HG03103 (cell line): ENCODE measurements at regions not wholly inside any gene's neighbourhood (a gene's known extent, or its start where the extent isn't known, plus 50 kb on each side); places are given as distances from the start of the nearest gene placed in this dataset.

Source experiments
- ATAC-seq: cut with Tn5 transposase; IDR thresholded peaks from one replicate; pipeline ENCODE4 v1.9.1; 2021; ENCODE audit warnings: low read depth; ENCODE audit not compliant: unreplicated experiment

DNA sequence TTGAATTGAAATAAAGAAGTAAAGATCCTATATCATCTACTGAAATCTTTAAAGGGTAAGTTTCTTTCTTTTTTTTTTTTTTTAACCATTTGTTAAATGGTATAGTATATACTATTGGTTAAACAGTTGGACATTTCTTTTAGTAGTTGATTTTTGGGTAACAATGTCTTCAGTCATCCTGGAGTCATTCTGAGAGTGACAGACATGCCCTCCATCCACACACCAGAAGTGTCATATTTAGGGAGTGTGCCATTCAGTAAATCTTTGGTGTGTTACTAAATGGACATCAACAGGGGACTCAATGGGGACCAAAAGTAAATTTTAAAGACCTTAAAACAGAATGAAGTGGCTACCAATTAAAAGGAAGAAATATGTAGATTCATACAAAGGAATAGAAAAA is 50.8 kb upstream of the SLC39A10 start:
- ATAC-seq: no peak

DNA sequence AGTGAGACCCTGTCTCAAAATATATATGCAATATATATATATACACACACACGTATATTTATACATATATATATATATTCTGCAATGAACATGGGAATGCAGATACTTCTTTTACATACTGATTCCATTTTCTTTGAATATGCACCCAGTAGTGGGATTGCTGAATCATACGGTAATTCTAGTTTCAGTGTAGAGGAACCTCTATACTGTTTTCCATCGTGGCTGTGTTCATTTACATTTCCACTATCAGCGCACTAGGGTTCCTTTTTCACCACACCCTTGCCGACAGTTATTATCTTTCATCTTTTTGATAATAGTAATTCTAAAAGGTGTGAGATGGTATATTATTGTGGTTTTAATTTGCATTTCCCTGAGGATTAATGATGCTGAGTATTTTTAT is 52.3 kb upstream of the SLC39A10 start:
- ATAC-seq: no peak

DNA sequence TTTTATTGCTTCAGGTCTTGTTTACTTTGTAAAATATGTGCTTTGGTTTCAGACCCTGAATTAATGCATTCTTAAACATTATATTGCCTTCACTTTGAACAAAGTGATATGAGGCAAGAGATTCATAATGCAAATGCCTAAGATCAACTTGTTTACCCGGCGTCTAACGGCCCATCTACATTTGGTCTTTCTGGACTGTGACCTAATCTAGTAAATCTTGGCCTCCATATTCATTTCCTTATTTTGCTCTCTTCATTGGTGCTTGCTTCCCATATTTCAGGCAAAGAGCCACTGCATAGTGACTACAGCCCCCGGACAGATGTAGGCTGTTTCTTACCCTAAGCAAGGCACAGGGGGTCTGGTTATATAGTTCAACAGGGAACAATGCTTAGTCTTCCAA is 53.0 kb upstream of the SLC39A10 start:
- ATAC-seq: no peak

DNA sequence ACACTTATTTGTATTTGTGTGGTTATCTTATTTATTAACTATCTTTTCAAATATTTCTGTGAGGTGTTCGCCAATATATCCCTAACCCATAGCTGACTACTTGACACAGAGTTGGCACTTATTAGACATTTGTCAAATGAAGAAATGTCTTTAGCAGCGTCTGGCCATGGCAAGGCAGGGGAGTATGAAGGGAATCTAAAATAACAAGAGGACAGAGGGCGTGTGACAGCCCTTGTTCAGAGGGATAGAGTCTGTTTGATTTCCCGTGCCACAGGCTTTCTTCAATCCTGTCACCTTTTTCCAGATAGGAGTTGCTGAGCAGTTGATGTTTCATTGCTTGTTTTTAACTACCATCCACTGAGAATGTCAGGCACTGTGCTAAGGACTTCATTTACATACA is 53.6 kb upstream of the SLC39A10 start:
- ATAC-seq: no peak

DNA sequence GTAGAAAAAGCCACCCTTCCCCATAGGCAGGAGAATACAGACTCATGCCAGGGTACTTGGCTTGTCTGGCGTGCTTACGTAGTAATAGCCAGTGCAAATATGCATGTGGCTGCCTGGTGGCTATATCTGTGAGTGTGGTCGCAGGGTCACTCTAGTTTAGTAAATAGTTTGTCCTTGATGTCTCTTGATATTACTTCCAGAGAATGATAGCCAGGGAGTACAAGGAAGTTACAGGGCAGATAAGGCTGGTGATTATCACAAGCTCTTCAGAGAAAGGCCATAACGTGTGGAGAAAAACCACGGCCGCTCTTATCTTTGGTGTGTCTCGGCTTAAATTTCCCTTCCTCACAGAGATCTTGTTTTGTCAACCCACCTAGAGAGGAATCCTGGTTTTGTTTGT is 54.3 kb upstream of the SLC39A10 start:
- ATAC-seq: no peak

DNA sequence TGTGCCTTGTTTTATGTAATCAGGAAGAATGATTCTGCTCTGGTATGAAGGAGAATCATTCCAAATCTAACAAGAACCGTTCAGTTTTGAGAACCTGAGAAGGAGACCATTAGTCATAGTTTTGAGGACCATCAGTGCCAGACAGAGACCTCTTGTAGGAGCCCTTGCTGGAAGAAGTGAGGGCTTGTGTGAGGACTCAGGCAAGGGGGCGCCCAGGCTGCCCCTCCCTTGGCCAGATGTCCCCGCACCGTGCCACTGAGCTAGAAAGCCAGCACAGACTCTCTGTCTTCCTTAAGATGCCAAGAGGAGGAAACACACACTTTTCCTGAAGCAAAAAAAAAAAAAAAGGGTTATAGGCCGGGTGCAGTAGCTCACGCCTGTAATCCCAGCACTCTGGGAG is 55.7 kb upstream of the SLC39A10 start:
- ATAC-seq: no peak

DNA sequence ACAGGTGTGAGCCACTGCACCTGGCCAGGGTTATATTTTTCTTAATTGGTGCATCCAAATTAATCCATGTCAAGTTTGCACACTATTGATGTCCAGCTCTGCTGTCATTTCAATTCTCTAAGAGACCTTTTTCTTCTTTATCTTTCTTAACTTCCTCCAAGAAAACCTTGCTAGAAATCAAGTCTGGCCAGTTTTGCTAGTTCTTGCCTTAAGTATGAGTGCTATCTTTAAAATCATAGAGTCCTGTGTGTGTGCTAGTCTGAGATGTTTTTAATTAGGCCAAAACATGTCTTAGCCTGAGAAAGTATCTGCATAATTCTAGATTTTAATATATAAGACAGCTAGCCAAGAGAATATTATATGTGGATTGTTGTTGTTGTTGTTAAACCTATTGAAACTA is 56.2 kb upstream of the SLC39A10 start:
- no peak for ATAC-seq

DNA sequence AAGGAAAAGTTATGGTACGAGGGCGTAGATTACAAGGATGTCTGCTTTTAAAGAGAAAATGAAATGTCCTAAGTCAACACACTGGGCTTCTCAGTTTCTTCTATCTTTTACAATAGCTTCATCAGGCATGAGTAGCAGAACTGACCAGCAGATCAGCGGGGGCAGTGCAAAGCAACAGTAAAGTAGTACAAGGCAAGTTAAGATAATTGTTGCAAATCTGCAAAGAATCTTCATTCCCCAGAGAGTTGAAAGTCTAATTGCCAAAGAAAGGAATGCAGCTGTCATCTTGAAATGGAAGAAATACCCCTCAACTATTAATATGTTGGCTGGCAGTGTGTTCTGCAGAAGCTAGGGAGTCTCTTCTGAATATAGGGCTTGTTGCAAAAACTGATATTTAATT is 60.2 kb upstream of the SLC39A10 start:
- no peak for ATAC-seq

DNA sequence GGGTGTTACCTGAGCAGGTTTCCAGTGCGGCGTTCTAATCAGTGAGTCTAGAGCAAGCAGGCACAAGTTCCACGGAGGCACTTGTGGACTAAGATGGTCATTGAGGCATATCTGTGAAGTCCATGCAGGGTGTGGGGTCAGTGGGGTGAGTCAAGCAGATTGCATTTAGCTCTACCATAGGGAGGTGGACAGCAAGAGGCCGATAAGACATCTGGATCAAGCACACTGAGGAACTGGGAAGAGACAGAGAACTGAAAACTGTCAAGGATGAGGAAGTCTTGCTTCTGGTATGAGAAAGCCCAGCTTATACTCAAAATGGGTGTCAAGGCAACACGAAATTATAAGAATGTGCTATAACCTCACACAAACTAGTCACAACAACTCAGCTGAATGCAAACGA is 61.2 kb upstream of the SLC39A10 start:
- no peak for ATAC-seq

DNA sequence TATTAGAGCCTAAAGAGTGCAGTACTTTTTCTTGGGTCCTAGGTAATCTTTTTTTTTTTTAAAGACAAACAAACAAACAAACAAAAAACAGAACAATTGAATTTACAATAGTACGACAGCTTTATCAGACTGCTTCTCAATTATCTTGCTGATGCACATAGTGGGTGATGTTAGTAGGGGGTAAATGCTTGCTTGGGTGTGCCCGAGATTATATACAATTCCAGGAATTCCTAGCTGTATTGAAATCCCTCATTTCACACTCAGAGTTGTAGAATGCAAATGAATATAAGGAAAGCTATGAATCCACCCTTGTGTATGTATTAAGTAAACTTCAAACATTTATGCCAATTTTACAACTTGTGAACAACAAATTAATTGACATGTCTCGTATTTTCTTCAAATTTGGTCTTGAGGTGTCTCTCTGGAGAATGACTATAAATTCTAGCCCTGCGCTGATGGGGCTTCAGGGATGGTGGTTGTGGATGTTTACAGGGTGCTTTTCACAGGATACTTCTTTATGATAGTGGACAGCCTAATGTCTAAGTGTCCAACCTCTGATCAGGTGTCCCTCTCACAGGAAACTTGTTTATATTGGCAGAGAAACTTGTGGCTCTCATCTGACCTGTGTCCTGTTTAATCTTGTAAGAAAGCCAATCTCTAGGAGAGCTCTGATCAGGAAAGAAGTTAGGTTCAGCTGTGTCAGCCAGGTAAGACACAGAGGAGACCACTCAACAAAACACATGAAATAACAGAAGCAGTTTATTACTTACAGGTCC is 61.9 kb upstream of the SLC39A10 start:
- no peak for ATAC-seq

DNA sequence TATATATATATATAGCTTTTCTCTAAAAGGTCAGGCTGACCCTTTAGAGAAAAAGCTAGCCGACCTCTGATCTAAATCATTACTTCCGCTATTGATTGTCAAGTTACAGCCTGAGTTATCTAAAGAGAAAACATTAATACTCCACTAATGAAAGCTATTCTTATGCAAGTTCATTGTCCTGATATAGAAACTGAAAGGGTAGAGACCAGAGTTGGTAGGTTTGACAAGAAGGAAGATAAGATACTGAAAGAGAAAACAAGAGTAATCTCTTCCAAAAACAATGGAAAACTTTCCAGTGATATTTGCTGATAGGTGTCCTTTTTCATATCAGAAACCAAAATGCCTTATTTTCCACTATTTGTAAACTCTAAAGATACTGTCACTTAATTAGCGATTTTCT is 62.8 kb upstream of the SLC39A10 start:
- ATAC-seq: no peak

DNA sequence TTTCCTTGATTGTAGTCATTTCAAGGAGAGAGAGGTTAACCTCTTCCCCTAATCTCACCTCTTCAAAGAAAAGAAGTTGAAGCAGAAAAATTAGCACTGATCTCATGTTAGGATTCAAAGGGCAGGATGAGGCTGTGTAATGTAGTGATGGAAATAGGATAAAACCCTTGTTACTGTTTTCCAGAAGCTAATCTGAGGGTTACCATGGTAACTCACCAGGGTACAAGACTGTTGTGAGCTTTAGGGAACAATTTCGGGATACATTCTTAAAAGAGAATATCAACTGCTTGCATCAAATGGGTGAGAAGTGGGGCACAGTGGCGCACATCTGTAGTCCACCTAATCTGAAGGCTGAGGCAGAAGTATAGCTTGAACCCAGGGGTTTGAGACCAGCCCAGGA is 64.9 kb upstream of the SLC39A10 start:
- no peak for ATAC-seq

DNA sequence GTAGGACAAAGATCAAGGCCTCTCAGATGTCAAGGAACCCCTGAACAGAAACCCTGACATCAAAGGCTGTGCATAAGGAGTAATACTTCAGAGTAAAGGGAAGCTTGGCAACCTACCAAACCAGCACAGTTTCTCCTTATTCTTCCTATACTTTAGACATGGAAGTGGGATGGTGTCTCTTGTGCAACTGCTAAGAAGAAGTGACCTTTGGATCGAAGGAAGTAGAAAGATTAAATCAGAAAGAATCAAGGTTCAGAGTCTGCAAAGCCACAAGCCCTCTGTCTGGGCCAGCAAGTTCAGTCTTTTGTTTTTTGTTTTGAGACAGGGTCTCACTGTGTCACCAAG is 66.2 kb upstream of the SLC39A10 start:
- no peak for ATAC-seq

DNA sequence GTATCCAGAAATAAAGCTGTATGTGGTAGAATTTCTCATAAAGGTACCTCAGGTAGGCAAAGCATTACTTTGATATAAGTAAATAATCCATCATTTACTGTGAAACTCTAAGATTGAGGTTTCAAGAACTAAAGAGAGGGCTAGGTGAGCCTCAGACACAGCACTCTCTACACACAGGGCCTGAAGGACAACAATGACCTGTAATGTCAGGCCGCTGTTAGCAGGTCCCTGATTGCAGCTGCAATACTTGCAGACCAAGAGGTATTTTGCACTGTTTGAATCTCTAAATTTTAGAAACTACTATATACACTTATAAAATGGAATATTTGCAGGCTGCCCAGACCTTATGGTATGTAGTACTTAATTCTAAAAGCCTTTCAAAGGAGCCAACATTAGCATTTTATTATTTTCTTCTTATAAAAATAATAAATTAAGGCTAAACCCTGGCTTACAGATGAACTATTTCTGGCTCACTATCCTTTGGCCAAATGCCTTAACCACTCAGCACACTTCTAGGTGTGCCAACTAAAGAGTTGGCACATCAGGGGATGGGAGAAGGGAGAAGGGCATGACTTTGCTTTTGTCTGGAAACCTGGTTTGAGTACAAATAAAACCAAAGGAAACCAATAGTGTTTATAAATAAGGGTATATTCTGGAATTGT is 66.7 kb upstream of the SLC39A10 start:
- no peak for ATAC-seq

DNA sequence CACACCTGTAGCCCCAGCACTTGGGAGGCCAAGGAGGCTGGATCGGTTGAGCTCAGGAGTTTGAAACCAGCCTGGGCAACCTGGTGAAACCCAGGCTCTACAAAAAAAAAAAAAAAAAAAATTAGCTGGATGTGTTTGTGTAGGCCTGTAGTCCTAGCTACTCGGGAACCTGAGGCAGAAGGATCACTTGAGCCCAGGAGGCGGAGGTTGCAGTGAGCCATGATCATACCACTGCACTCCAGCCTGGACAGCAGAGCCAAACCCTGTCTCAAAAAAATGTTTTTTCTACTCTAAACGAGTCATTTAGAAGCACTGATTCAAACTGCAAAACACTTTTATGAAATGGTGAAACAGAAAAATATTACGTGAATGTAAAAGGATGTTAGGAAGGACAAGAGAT is 69.1 kb upstream of the SLC39A10 start:
- ATAC-seq: no peak

DNA sequence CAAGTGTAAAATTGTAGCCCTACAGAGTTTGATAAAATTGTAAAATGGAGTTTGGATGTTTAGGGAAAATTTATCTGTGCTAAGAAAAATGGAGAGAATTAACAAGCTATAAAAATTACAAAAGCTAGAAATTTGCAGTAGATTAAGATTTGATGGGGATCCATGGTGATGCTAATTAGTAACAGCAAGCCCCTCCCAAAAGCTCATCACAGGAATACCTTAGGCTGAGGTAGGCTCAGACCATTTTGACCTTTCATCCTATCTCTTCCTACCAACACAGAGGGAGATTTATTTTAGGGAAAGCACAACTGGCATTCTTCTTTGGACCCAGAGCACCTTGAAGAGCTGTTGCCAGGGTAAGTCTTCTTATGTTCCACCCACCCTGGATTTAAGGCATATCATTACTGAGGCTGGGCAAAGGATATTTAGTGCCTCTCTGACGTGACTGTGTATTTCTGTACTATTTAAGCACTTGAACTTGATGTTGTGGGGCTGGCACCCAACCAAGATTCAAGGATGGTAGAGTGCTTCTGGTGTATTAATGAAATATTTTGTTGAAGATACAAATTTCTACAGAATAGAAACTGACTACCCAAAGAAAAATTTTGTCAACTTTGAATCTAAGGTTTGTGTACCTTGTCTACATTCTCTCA is 70.8 kb upstream of the SLC39A10 start:
- no peak for ATAC-seq

DNA sequence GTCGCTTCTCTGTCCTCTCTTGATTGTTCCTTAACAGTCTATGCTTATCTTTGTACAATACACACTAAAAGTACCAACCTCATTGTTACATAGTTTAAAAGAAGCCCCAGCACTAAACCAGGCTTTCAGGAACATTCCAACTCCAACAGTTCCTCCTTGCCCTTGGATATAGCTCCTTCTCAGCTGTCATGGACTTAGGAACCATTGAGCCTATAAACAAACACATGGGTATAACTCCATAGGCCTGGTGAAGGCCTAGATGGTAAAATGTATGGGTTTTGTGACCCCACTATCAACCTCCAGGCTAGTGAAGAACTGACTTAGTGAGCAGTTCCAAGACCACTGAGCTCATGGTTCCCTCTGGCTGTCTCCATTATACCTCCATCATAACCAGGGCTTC is 74.8 kb upstream of the SLC39A10 start:
- ATAC-seq: no peak

DNA sequence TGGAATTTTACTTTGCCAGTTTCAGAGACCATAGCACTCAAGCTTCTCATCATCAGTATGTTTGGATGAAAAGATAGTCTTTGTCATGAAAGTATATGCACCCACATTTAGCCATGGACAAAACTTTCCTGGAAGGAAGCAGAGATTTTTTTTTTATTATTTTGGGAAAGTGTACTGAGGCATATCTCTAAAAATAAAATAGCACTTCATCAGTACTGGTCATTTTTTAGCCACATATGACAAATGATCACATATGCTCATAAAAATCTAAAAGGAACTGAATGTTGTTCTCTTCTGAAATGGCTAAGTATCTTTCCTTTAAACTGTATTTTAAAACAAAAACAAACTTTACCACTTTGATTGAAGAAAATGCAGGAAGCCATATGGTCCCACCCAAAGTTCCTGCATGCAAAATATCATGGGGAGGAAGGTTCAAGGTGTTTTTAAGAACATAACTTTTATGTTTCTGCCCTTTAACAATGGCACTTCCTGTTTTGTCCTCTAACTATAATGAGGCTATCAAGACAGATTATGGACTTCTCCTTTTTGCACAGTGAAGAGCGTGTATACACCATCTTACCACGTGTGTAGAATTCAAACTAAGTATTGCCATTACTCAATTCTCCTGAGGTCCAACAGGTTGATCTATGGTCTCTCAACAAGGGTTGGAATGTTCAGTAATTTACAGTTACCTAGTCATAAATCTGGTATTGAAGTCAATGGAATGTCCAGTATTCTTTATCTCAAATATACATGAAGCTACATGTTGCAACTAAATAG is 77.1 kb upstream of the SLC39A10 start:
- ATAC-seq: peak; percentile 62

DNA sequence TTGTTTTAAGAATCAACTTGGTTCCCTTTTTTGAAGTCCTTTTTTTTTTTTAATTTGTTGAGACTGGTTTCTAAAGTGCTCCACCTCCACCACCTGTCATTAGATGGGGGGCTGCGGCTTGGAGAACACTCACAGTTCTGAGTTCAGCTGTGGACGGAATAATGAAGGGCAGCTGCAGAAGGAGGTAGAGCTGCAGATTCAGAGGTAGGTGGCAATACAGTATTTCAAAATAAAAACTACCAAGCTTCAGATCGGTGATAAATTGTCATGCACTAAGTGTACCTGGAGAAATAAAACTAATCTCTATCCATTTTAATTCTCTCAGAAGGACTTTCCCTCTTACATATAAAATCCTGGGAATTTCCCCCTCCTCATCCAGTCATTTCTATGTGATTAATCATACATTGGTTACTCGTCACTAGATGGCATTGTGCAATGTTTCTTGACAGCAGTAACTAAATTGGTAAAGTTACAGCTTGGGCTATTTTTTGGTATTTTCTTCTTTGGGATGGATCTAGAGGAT is 81.1 kb upstream of the SLC39A10 start:
- ATAC-seq: peak; percentile 51

DNA sequence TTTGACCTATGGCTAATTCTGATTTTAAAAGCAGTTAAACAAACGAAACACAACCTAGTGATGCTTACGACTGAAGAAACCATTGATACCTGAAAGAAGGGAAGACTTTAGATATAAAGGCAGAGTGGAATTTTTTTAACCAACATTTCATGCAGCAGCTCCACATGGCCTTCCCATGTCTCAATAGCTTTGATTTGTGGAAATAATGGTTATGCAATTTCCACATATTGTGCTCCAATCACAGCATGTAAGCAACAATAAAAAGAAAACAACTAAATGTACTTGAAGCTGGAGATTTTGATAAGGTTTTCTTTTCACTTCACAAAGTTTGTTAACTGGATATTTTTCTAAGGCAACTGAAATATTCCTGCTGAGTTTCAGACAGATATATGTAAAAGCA is 82.0 kb upstream of the SLC39A10 start:
- no peak for ATAC-seq

DNA sequence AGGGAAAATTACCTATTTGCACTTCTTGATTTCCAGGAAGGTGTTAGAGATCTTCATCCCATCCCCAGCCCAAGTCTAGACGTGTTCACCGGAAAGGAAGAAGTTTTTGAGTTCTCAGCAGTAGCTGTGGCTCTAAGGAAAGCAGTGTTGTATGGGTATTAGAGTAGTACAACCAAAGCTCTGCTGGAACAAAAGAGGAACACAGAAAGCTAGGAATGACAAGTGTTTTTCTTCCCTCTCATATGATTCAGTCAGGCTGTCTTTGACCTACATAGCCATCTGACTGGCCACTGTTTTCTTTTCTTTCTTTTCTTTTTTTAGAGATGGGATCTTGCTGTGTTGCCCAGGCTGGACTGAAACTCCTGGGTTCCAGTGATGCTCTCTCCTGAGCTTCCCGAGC is 82.7 kb upstream of the SLC39A10 start:
- ATAC-seq: no peak
